Ovary (tissue), 7 donors: ENCODE measurements at regions not wholly inside any gene's neighbourhood (a gene's known extent, or its start where the extent isn't known, plus 50 kb on each side); places are given as distances from the start of the nearest gene placed in this dataset.

Experiments
- DNase-seq, 5 donors: peaks; one replicate each; pipeline ENCODE4 v3.0.0-alpha.2; 2019 to 2020
- H3K27ac ChIP-seq, 2 donors: fragments of 200-600 bp; one replicate each; pipeline versions ENCODE4 v1.5.1 to v1.8.0; 2019 to 2022
- H3K27me3 ChIP-seq: fragments of 200-600 bp; one replicate; pipeline ENCODE4 v1.8.0; 2022
- H3K36me3 ChIP-seq: fragments of 200-600 bp; sonication (generic); one replicate; pipeline ENCODE4 v1.5.1; 2019
- H3K4me1 ChIP-seq: one replicate; pipeline ENCODE4 v1.8.1; 2013; ENCODE audit warnings: mild to moderate bottlenecking, moderate library complexity; ENCODE audit not compliant: insufficient read depth
- H3K4me3 ChIP-seq: fragments of 200-600 bp; sonication (generic); one replicate; pipeline ENCODE4 v1.5.1; 2017
- H3K9me3 ChIP-seq, 2 donors: fragments of 200-600 bp in 1 of 2; sonication (generic) in 1 of 2; one replicate each; pipeline versions ENCODE4 v1.5.1 to v1.8.1; 2013 to 2019; ENCODE audit warnings: mild to moderate bottlenecking in 1 of 2, moderate library complexity in 1 of 2
- EP300 ChIP-seq: sonication (generic); formaldehyde crosslinking; IDR thresholded peaks from one replicate; pipeline ENCODE4 v1.6.1; 2017; ENCODE audit warnings: antibody characterized with exemption
- POLR2A ChIP-seq: fragments of 450-650 bp; IDR thresholded peaks from one replicate; pipeline ENCODE4 v1.6.1; 2017; ENCODE audit warnings: antibody characterized with exemption, mild to moderate bottlenecking, moderate library complexity
- WGBS, 3 donors: extraction: QIAGEN DNeasy Blood & Tissue Kit in 1 of 3; methylation state at CpG; one replicate each; pipeline versions ENCODE4 v1.1.5 to v1.1.7; 2013 to 2017; 5-methylcytosine and 5-hydroxymethylcytosine counted together
- intact Hi-C, 4 donors: fragments of 100-400 bp; cut with DNase I; formaldehyde crosslinking; loops; one replicate each; pipeline versions ENCODE4 v1.11.0 to v1.15.1; 2022 to 2023
- TF ChIP-seq, protein P1 (sequence below), 3 donors: fragments of 450-650 bp in 2 of 3; fragments of 200-600 bp in 1 of 3; IDR thresholded peaks; one replicate each; pipeline versions ENCODE4 v1.5.1 to v1.8.0; 2016 to 2022; ENCODE audit warnings: antibody characterized with exemption in 3 of 3, mild to moderate bottlenecking in 1 of 3
- donor health status: DM: no; HTN: no; CAD: no; lungs with moderate emphysema.
- donor health status: DM: no; HTN: no; CAD: no.
- donor health status: Bipolar disorder and iron deficiency.
- donor health status: DM: no; HTN: no; CAD: no.
- donor health status: DM: yes; HTN: yes; CAD: no.

DNA sequence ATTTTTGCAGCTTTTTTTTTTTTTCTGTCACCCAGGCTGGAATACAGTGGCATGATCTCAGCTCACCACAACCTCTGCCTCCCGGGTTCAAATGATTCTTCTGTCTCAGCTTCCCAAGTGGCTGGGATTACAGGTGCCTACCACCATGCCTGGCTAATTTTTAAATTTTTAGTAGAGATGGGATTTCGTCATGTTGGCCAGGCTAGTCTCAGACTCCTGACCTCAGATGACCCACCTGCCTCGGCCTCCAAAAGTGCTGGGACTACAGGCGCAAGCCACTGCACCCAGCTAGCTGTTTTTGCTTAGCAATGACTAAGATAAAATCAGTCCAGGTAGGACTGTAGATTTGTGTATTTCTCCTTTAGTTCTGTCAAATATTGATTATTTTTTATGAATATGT is 403.7 kb downstream of the PID1 start:
- no peak overlapping the region for H3K27ac ChIP-seq
- no peaks in the 10 kb centered on the region for H3K27me3 ChIP-seq
- no peak for DNase-seq
- H3K9me3 ChIP-seq, result no peaks in the 10 kb centered on the region
- intact Hi-C loops, result no loop called here
- no peaks in the 10 kb centered on the region for H3K36me3 ChIP-seq
- no peaks in the 10 kb centered on the region for H3K4me1 ChIP-seq
- WGBS, 3 donors, result 91 to 99% (median 94%) methylated on average over 4 of the region's 4 CpGs
- no peak overlapping the region for H3K4me3 ChIP-seq
- TF ChIP-seq POLR2A, result no peak
- no peak for TF ChIP-seq EP300
- TF ChIP-seq, protein P1, sequence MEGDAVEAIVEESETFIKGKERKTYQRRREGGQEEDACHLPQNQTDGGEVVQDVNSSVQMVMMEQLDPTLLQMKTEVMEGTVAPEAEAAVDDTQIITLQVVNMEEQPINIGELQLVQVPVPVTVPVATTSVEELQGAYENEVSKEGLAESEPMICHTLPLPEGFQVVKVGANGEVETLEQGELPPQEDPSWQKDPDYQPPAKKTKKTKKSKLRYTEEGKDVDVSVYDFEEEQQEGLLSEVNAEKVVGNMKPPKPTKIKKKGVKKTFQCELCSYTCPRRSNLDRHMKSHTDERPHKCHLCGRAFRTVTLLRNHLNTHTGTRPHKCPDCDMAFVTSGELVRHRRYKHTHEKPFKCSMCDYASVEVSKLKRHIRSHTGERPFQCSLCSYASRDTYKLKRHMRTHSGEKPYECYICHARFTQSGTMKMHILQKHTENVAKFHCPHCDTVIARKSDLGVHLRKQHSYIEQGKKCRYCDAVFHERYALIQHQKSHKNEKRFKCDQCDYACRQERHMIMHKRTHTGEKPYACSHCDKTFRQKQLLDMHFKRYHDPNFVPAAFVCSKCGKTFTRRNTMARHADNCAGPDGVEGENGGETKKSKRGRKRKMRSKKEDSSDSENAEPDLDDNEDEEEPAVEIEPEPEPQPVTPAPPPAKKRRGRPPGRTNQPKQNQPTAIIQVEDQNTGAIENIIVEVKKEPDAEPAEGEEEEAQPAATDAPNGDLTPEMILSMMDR (IDR thresholded peaks at IDR 0.05), result no peak

DNA sequence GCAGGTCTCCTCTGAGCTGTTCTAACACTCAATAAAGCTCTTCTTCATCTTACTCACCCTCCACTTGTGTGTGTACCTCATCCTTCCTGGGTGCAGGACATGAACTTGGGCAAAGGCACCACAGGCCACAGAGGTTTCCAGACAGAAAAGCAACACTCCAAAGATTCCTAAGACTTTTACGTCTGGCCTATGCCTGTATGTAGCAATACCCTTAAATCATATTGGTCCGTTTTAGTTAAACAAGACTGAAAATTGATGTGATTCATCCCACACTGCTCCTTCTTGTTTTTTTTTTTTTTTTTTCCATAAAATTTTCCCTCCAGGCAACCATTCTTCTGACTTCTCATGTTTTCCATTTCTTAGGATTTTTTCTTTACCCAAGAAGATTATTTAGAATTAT is 404.3 kb downstream of the PID1 start:
- Histone ChIP-seq H3K4me1 (no peaks in the 10 kb centered on the region), H3K36me3 (no peaks in the 10 kb centered on the region), H3K9me3 (no peaks in the 10 kb centered on the region), H3K4me3 (no peak overlapping the region), H3K27me3 (no peaks in the 10 kb centered on the region), H3K27ac (no peak overlapping the region)
- TF ChIP-seq, protein P1 (IDR thresholded peaks at IDR 0.05), result no peak
- TF ChIP-seq EP300 (no peak), POLR2A (no peak)
- intact Hi-C loops, result no loop called here
- DNase-seq, result no peak
- WGBS, 3 donors, result 38 to 55% (median 45%) methylated on average over 2 of the region's 2 CpGs

DNA sequence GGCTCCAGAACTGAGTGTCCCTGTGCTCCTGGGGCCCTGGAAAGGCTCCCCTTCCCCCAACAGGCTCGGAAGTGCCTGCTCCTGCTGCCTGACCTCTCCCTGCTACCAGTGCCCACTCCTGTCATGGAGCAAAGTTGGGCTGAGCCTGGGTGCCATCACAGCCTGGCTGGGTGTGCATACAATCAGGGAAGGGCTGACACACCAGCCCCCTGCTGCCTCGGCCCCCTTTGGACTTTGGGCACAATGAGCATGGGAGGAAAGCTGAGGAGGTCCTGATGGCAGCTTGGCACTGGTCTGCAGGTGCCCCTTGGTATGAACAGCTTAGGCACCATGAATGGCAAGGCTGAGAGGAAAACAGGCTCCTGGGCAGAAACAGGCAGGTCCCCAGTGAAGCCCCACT is 405.0 kb downstream of the PID1 start:
- Histone ChIP-seq H3K4me1 (no peaks in the 10 kb centered on the region), H3K4me3 (no peak overlapping the region), H3K9me3 (no peaks in the 10 kb centered on the region), H3K36me3 (no peaks in the 10 kb centered on the region), H3K27me3 (no peaks in the 10 kb centered on the region), H3K27ac (no peak overlapping the region)
- intact Hi-C loops, result no loop called here
- WGBS, 3 donors, result 72 to 95% (median 89%) methylated on average over 2 of the region's 2 CpGs
- no peak for DNase-seq
- TF ChIP-seq POLR2A, result no peak
- TF ChIP-seq EP300, result no peak
- TF ChIP-seq, protein P1 (IDR thresholded peaks at IDR 0.05), result no peak

DNA sequence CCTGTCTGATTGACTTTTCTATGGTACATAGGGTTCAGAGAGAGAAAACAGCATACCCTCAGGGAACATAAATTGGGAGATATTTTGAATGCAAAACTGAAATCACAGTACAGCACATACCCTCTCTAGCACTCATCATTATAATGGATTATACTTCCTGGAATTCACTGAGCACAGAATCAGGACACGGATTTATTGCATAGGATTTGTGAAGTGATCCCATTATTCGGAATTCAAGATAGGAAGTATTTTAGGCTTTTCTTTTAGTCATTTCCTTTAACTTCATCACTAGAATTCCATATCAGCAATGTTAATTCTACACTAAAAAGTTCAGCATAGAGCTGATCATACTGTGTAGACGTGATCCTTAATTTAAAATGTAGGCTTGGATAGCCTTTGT is 407.0 kb downstream of the PID1 start:
- Histone ChIP-seq H3K36me3 (no peaks in the 10 kb centered on the region), H3K9me3 (no peaks in the 10 kb centered on the region), H3K27me3 (no peaks in the 10 kb centered on the region), H3K27ac (no peak overlapping the region), H3K4me3 (no peak overlapping the region), H3K4me1 (no peaks in the 10 kb centered on the region)
- 85 to 93% (median 92%) methylated on average over 3 of the region's 3 CpGs for WGBS, 3 donors
- TF ChIP-seq, protein P1 (IDR thresholded peaks at IDR 0.05), result no peak
- no peak for TF ChIP-seq POLR2A
- no peak for TF ChIP-seq EP300
- intact Hi-C loops, result no loop called here
- no peak for DNase-seq
